Mesothelial cell of epicardium (in vitro differentiated cells): ENCODE measurements at regions not wholly inside any gene's neighbourhood (a gene's known extent, or its start where the extent isn't known, plus 50 kb on each side); places are given as distances from the start of the nearest gene placed in this dataset.

Experiments used
- DNase-seq, 2 experiments: peaks; one replicate each; pipeline ENCODE4 v3.0.0; 2021; ENCODE audit warnings: low spot score in 2 of 2; ENCODE audit not compliant: unreplicated experiment in 2 of 2
- H3K27ac Mint-ChIP-seq: 2 replicates; pipeline ENCODE4 v1.8.0; 2021; ENCODE audit warnings: mixed read lengths
- H3K27me3 Mint-ChIP-seq: 2 replicates; pipeline ENCODE4 v1.8.0; 2021; ENCODE audit warnings: low read depth, mixed read lengths
- H3K36me3 Mint-ChIP-seq: 2 replicates; pipeline ENCODE4 v1.8.0; 2021; ENCODE audit warnings: mixed read lengths
- H3K4me1 Mint-ChIP-seq: 2 replicates; pipeline ENCODE4 v1.8.0; 2021; ENCODE audit warnings: mixed read lengths
- H3K4me3 Mint-ChIP-seq: 2 replicates; pipeline ENCODE4 v1.8.0; 2021; ENCODE audit warnings: mild to moderate bottlenecking, moderate library complexity, mixed read lengths
- H3K9me3 Mint-ChIP-seq: 2 replicates; pipeline ENCODE4 v1.8.0; 2021; ENCODE audit warnings: mixed read lengths
- TF ChIP-seq, protein P1 (sequence below): fragments of 200-600 bp; sonication (generic); IDR thresholded peaks from one replicate; pipeline ENCODE4 v1.5.0; 2021; ENCODE audit warnings: antibody characterized with exemption; ENCODE audit not compliant: unreplicated experiment

DNA sequence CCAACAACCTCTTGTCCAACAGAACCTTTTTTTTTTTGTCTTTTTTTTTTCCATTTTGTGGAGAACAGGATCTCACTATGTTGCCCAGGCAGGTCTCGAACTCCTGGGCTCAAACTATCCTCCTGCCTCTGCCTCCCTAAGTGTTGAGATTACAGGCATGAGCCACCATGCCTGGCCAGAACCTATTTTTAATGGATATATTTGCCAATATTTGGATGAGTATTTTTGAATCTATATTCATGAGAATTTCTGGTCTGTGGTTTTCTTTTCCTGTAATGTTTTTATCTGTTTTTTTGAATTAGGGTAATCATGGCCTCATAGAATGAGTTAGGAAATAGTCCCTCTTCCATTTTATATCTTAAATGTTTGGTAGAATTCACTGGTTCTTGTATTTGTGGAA, 70.4 kb upstream of the RET start:
- TF ChIP-seq, protein P1, sequence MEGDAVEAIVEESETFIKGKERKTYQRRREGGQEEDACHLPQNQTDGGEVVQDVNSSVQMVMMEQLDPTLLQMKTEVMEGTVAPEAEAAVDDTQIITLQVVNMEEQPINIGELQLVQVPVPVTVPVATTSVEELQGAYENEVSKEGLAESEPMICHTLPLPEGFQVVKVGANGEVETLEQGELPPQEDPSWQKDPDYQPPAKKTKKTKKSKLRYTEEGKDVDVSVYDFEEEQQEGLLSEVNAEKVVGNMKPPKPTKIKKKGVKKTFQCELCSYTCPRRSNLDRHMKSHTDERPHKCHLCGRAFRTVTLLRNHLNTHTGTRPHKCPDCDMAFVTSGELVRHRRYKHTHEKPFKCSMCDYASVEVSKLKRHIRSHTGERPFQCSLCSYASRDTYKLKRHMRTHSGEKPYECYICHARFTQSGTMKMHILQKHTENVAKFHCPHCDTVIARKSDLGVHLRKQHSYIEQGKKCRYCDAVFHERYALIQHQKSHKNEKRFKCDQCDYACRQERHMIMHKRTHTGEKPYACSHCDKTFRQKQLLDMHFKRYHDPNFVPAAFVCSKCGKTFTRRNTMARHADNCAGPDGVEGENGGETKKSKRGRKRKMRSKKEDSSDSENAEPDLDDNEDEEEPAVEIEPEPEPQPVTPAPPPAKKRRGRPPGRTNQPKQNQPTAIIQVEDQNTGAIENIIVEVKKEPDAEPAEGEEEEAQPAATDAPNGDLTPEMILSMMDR: no peak
- Mint-ChIP-seq H3K4me3 (no peak overlapping the region), H3K27me3 (peaks cover 20% of the 10 kb centered on the region), H3K27ac (no peak overlapping the region), H3K36me3 (no peaks in the 10 kb centered on the region), H3K9me3 (peaks cover 19% of the 10 kb centered on the region), H3K4me1 (no peaks in the 10 kb centered on the region)
- DNase-seq: no peak

GRCh38 chr10:43012578-43012977, 64.3 kb upstream of the RET start:
- no peaks in the 10 kb centered on the region for H3K36me3 Mint-ChIP-seq
- no peaks in the 10 kb centered on the region for H3K4me1 Mint-ChIP-seq
- no peak for DNase-seq
- H3K4me3 Mint-ChIP-seq: no peak overlapping the region
- TF ChIP-seq, protein P1: no peak
- H3K27ac Mint-ChIP-seq: no peak overlapping the region
- peaks cover under 1% of the 10 kb centered on the region for H3K27me3 Mint-ChIP-seq
- peaks cover 46% of the 10 kb centered on the region for H3K9me3 Mint-ChIP-seq

DNA sequence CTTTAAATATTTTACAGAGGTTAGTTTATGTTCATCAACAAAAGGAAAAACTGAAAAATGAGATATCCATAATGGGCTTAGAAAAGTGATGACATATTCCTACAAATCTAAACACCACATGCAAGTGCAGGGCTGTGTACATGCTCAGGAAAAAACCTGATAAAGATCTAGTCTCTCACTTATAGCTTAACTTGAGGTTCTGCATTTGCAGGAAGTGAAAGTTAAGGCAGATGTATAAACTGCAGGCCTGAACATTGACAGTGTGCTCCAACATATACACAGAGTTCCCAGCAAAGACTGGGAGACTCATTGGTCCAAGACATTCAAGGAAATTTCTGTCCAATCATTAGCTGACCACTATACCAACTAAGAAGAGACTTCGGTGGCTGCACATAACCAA, 63.8 kb upstream of the RET start:
- H3K4me3 Mint-ChIP-seq: no peak overlapping the region
- peaks cover 5% of the 10 kb centered on the region for H3K27me3 Mint-ChIP-seq
- no peaks in the 10 kb centered on the region for H3K36me3 Mint-ChIP-seq
- TF ChIP-seq, protein P1: no peak
- no peak overlapping the region for H3K27ac Mint-ChIP-seq
- no peak for DNase-seq
- H3K4me1 Mint-ChIP-seq: no peaks in the 10 kb centered on the region
- H3K9me3 Mint-ChIP-seq: peaks cover 46% of the 10 kb centered on the region

DNA sequence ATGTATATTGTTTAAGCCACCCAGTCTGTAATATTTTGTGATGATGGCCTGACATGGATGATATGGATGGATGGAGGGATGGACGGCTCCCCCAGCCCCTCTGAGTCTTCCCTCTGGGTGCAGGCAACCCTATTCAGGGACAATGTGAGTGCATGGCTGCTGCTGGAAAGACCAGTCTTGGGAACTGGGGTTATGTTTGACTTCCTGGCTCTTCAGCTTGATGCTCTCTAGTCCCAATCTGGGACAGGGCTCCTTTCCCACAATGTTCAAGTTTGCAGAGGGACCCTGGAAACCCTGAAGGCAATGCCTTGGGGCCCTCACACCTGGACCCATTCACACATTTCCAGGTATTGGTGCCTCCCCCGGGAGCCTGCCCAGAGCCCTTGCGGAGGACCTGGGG, 52.3 kb upstream of the RET start:
- TF ChIP-seq, protein P1: no peak
- no peaks in the 10 kb centered on the region for H3K9me3 Mint-ChIP-seq
- peaks cover 69% of the 10 kb centered on the region for H3K27me3 Mint-ChIP-seq
- H3K27ac Mint-ChIP-seq: no peak overlapping the region
- DNase-seq: no peak
- peaks cover 14% of the 10 kb centered on the region for H3K4me1 Mint-ChIP-seq
- no peaks in the 10 kb centered on the region for H3K36me3 Mint-ChIP-seq
- H3K4me3 Mint-ChIP-seq: no peak overlapping the region

DNA sequence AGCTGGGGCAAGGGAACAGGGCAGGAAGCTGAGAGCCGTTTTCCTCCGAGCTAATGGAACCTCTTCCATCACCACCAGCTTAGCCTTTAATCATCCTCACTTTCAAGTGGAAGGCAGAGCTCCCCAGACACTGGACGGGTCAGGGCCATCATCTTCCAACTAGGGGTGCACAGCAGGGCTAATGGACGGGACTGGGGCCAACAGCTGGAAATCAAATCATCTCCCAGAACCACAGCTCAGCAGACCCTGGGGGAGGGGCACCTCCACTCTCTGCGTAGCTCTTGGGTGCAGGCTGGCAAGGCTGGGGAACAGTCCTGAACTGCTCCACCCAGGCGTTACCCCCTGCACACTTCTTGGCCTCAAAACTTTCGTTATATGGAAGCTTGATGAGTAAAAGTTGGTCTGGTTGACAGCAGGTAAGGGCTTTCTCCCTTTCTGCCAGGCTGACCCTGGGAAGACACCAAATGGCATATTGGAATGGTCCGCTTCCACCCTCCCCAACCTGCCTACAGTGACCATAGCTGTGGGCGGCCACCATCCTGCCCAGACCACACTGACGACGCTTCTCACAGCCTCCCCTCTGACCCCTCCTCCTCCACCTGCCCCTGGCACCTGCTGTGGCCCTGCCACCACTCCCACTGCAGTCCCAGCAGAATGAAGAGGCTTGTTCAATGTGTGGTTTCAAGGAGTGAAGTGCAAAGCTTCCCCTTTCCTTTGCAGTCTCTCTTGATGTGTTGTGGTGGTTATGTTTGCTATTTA, 51.7 kb upstream of the RET start:
- Mint-ChIP-seq H3K4me3 (no peak overlapping the region), H3K36me3 (no peaks in the 10 kb centered on the region), H3K27me3 (peaks cover 66% of the 10 kb centered on the region), H3K9me3 (no peaks in the 10 kb centered on the region), H3K4me1 (peaks cover 14% of the 10 kb centered on the region), H3K27ac (no peak overlapping the region)
- TF ChIP-seq, protein P1: no peak
- no peak for DNase-seq
